DND-41 (cell line): ENCODE measurements at regions not wholly inside any gene's neighbourhood (a gene's known extent, or its start where the extent isn't known, plus 50 kb on each side); places are given as distances from the start of the nearest gene placed in this dataset.
A peak's percentile ranks its signal among the peaks of the same experiment; 100 is the strongest.

Experiments
- ATAC-seq: fragments of 200-7000 bp; cut with Tn5 transposase; 3 replicates; pipeline ENCODE4 v1.9.1; 2021; ENCODE audit warnings: low read depth; ENCODE audit not compliant: insufficient read depth
- DNase-seq: peaks from one replicate; pipeline ENCODE4 v3.0.0-alpha.2; 2020
- H2AFZ ChIP-seq: 2 replicates; pipeline ENCODE4 v1.6.0; 2012; ENCODE audit warnings: low read depth, low read length
- H3K27ac ChIP-seq: 2 replicates; pipeline ENCODE4 v1.5.1; 2012; ENCODE audit warnings: low read length, inconsistent platforms
- H3K27me3 ChIP-seq: fragments of 200-600 bp; sonication (generic); 2 replicates; pipeline ENCODE4 v1.6.0; 2012; ENCODE audit warnings: low read length, mild to moderate bottlenecking, inconsistent platforms; ENCODE audit not compliant: insufficient read depth, poor library complexity
- H3K36me3 ChIP-seq: 2 replicates; pipeline ENCODE4 v1.5.1; 2012; ENCODE audit warnings: low read length, inconsistent platforms; ENCODE audit not compliant: insufficient read depth
- H3K4me1 ChIP-seq: 2 replicates; pipeline ENCODE4 v1.5.1; 2012; ENCODE audit warnings: mild to moderate bottlenecking, low read length; ENCODE audit not compliant: insufficient read depth
- H3K4me2 ChIP-seq: 2 replicates; pipeline ENCODE4 v1.6.0; 2012; ENCODE audit warnings: mild to moderate bottlenecking, moderate library complexity, low read length, inconsistent platforms; ENCODE audit not compliant: insufficient read depth
- H3K4me3 ChIP-seq, 2 experiments: fragments of 200-600 bp in 1 of 2; shearing (Covaris generic) in 1 of 2; 2 replicates each; pipeline ENCODE4 v1.5.1; 2012 to 2016; ENCODE audit warnings: inconsistent platforms in 2 of 2, low read length in 2 of 2, mild to moderate bottlenecking in 2 of 2, low read depth in 1 of 2, moderate library complexity in 1 of 2
- H3K79me2 ChIP-seq: 2 replicates; pipeline ENCODE4 v1.6.0; 2012; ENCODE audit warnings: low read length, inconsistent platforms; ENCODE audit not compliant: insufficient read depth
- H3K9ac ChIP-seq: 2 replicates; pipeline ENCODE4 v1.6.0; 2012; ENCODE audit warnings: low read depth, mild to moderate bottlenecking, inconsistent platforms, low read length, moderate library complexity
- H3K9me3 ChIP-seq: 2 replicates; pipeline ENCODE4 v1.5.1; 2012; ENCODE audit warnings: low read length, moderate library complexity, mild to moderate bottlenecking, inconsistent platforms; ENCODE audit not compliant: insufficient read depth, severe bottlenecking
- H4K20me1 ChIP-seq: 2 replicates; pipeline ENCODE4 v1.6.0; 2012; ENCODE audit warnings: low read length; ENCODE audit not compliant: insufficient read depth
- EZH2 ChIP-seq: IDR thresholded peaks from 3 replicates; pipeline ENCODE4 v1.6.1; 2012; ENCODE audit warnings: borderline replicate concordance, low read depth, mild to moderate bottlenecking, moderate library complexity, low read length, inconsistent platforms; ENCODE audit not compliant: severe bottlenecking
- TF ChIP-seq, protein P1 (sequence below): IDR thresholded peaks from 2 replicates; pipeline ENCODE4 v1.5.1; 2012; ENCODE audit warnings: borderline replicate concordance, low read length, moderate library complexity, mild to moderate bottlenecking; ENCODE audit not compliant: poor library complexity, severe bottlenecking; ENCODE audit errors: extremely low read depth

DNA sequence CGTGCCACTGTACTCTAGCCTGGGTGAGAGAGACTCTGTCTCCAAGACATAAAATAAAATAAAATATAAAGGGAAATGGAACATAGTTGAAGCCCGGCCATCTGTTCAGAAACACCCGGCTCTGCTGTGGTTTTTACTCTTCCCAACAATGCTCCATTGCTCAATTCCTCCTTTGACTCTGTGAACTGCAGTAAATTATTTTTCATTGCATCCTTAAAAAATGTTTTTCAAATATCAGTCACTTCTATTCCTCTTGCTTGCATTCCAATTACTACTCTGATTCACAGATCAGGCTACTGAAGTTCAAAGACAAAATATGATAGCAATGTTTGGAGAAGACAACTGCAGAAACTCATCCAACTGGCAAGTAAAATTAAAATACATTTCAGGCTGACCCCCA lies 983.0 kb downstream of the SORCS1 start:
- H3K27me3 ChIP-seq: no peaks in the 10 kb centered on the region
- no peak overlapping the region for H3K9ac ChIP-seq
- TF ChIP-seq, protein P1, sequence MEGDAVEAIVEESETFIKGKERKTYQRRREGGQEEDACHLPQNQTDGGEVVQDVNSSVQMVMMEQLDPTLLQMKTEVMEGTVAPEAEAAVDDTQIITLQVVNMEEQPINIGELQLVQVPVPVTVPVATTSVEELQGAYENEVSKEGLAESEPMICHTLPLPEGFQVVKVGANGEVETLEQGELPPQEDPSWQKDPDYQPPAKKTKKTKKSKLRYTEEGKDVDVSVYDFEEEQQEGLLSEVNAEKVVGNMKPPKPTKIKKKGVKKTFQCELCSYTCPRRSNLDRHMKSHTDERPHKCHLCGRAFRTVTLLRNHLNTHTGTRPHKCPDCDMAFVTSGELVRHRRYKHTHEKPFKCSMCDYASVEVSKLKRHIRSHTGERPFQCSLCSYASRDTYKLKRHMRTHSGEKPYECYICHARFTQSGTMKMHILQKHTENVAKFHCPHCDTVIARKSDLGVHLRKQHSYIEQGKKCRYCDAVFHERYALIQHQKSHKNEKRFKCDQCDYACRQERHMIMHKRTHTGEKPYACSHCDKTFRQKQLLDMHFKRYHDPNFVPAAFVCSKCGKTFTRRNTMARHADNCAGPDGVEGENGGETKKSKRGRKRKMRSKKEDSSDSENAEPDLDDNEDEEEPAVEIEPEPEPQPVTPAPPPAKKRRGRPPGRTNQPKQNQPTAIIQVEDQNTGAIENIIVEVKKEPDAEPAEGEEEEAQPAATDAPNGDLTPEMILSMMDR: no peak
- TF ChIP-seq EZH2: no peak
- no peak for ATAC-seq
- H3K9me3 ChIP-seq: no peaks in the 10 kb centered on the region
- H3K4me2 ChIP-seq: no peak overlapping the region
- H3K36me3 ChIP-seq: no peaks in the 10 kb centered on the region
- no peak overlapping the region for H2AFZ ChIP-seq
- H3K79me2 ChIP-seq: no peaks in the 10 kb centered on the region
- no peak overlapping the region for H3K4me3 ChIP-seq
- H3K4me1 ChIP-seq: no peaks in the 10 kb centered on the region
- H3K27ac ChIP-seq: no peak overlapping the region
- no peak for DNase-seq
- H4K20me1 ChIP-seq: no peaks in the 10 kb centered on the region

DNA sequence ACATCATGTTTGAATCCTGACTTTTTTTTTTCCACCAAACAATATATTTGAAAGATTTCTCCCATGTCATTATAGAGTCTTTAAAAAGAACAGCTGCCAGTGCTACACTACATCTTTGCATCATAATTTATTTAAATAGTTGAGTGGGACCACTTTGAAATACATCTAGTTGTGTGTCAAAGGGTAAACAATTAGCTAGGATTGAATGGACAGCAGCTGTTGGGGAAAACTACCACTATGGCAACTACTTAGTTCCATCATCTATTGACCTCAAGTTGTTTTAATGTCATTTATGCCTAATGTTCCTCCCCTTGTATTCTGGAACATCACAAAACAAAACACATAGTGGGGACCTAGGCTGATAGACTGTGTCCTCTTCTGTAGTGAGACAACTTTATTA lies 985.1 kb downstream of the SORCS1 start:
- Histone ChIP-seq H3K36me3 (no peaks in the 10 kb centered on the region), H3K27me3 (no peaks in the 10 kb centered on the region), H3K27ac (no peak overlapping the region), H3K4me1 (no peaks in the 10 kb centered on the region), H3K4me2 (no peak overlapping the region), H3K9me3 (no peaks in the 10 kb centered on the region), H3K9ac (no peak overlapping the region), H3K79me2 (no peaks in the 10 kb centered on the region), H3K4me3 (no peak overlapping the region), H2AFZ (no peak overlapping the region), H4K20me1 (no peaks in the 10 kb centered on the region)
- no peak for ATAC-seq
- DNase-seq: no peak
- TF ChIP-seq, protein P1: no peak
- no peak for TF ChIP-seq EZH2

DNA sequence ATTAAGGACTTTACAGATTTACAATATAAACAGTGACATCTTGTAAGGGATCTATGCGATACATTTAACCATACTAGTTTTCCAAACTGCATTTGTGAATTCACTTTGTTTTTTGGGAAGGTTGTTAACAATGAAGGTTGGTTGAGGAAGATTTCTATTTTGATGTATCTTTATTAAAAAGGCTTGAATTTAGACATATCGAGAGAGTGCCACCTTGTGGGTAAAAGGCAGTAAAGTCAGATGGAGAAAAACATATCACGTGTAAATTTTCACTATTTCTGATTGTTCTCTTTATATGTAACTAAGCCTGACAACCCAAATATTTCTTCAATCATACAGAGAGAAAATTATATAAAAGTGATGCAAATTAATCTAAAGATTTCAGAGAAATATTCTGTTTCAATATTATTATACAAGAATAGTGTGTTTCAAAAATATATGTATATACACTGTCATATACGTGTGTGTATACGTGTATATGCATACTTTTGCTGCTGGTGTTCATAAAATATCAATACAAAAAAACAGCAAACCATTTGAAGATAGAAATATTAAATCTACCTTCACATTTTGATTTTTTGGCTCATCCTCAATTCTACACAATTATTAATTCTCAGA lies 988.6 kb downstream of the SORCS1 start:
- ATAC-seq (no peak), DNase-seq (no peak)
- no peak overlapping the region for H3K4me2 ChIP-seq

More for the DNA sequence above, 988.6 kb downstream of the SORCS1 start:
- Histone ChIP-seq H3K79me2 (no peaks in the 10 kb centered on the region), H4K20me1 (no peaks in the 10 kb centered on the region), H3K36me3 (no peaks in the 10 kb centered on the region), H2AFZ (no peak overlapping the region), H3K27ac (no peak overlapping the region), H3K9ac (no peak overlapping the region), H3K27me3 (no peaks in the 10 kb centered on the region), H3K4me3 (no peak overlapping the region), H3K9me3 (no peaks in the 10 kb centered on the region), H3K4me1 (no peaks in the 10 kb centered on the region)
- TF ChIP-seq EZH2: no peak
- TF ChIP-seq, protein P1: peak; percentile 48
